H4 (cell line): ENCODE measurements at regions not wholly inside any gene's neighbourhood (a gene's known extent, or its start where the extent isn't known, plus 50 kb on each side); places are given as distances from the start of the nearest gene placed in this dataset.
A peak's percentile ranks its signal among the peaks of the same experiment; 100 is the strongest.
"Not testable (repeated sequence)": the region's sequence is repeated elsewhere in the genome, so short reads cannot be mapped to it uniquely, and the experiment has no call there.

Source experiments
- DNase-seq: peaks from one replicate; pipeline ENCODE4 v3.0.0-alpha.2; 2015; ENCODE audit warnings: low spot score

DNA sequence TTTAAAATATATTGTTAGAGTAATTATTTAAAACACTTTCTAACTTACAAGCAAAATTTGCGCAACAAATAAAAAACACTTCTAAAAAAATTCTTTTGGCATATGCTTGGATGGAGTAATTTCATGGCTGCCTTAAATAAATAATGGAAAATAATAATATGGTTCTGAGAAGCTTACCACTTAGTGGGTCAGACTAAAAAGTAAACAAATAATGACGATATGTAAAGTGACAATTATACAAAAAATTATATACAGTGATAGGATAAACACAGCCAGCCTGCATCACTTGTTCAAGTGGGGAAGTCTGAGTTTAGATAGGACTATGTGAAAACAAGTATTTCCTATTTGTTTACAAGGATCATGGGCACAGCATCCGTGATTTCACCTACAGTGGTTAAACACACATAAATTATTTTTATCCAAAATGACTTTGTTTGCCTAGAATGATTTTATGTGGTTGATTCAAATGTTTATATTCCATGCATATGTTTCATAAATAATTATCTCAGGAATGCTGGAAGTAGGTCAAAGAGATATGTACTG is 141.7 kb upstream of the SEMA3D start:
- DNase-seq, result no peak

DNA sequence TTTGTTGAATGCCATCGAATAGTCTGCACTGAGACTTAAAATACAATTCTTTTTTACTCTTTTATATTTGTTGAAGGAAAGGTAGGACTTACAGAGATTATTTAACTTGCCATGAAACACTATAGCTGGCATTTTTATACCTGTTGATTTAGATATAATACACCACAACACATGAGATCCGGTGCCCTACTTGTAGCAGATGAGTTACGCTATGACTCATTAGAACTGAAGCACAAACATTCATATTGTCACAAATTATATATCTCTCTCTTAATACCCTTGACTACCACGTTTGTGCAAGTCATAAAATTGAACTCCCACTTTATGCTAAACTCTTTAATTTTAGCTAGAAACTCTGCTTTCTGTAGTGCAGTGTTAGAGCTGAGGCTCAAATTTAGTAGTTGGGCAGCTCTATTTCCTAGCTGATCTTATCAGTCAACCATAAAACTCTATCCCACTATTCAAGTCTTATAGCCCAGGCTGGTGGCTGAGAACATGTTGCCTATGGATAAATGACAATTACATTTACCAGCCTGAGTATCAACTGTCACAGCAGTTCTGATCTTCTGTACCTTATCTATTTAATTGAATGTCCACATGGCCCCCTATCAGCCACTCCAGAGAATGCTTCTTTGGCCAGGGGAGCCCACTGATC is 137.4 kb upstream of the SEMA3D start:
- DNase-seq, result no peak

DNA sequence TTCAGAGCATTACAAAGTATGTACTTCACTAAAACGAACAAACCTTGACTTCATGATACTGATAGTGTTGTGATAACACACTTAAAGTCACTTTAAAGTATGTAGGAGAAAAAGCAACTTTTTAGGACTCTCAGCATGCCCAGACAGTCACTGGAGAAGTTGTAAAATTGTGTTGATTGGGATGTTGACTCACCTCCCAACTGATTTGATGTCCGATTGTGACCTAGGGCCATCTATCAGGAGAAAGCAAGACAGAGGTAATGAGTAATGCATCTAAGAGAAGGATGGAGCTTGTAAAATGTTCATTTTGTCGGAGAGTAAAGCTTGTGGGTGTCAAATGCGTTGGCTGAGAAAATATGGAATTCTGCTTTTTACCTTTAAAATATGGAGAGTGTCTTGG is 135.4 kb upstream of the SEMA3D start:
- DNase-seq, result no peak

DNA sequence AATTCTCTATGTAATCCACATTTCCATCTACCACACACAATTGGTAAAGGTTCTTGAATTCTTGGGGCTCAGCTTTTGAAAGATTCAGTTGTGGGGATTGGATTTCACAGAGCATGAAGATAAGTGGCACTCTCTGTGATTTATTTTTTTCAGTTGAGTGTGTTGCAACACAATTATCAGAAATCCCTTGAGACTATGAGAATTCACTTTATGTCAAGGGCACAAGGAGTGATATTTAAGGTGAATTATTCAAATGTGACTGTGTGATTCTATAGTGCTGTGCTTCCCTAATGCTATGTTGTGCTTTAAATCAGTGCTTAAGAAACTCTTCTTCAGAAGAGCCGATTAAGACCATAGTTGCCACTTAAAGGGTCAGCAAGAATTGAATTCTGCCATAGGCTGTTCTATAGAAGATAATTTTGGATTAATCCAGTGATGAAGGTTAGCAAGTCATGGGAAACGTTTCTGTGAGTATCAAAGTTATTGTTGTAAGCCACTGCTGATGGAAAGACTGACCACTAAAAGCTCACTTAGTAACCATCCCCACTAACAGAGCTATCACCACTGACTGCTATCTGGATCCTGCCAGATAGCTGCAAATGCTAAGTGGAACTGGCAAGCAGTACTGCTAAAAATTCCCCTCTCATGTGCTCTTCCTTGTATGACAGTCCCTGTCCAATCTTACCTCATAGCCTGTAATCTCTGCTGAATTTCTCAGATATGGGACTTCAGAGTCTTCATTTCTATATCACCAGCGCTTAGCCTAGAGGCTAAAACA is 134.0 kb upstream of the SEMA3D start:
- no peak for DNase-seq

DNA sequence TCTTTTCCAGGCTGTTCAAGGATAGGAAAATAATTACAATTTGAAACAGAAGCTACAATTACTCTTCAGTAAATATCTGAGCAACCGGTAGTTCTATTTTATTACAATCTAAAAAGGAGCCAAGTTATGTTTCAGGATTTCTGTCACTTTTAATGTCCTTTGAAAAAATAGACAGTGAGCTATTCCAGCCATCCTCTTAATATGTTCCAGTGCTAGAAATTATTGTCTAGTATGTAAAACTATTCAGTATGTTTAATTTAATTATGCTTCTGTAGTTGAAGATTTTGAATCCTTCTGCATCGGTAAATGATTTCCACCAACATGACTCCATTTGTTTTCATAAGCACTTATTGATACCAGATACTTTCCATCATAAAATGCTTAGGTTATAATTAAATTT is 129.6 kb upstream of the SEMA3D start:
- DNase-seq, result no peak

DNA sequence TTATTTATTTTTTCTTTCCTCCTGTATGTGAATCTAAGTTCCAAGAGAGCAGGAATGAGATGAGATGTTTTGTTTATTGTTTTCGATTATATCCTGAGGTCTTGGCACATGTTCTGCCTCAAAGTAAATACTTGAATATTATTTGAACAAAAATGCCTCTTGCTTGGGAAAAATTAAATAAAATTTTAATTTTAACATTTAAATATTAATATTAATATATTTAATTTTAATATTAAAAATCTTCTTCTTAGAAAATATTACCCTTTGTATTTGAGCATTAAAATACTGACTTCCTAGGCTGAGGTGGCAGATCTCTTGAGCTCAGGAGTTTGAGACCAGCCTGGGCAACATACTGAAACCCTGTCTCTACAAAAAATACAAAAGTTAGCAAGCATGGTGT is 123.4 kb upstream of the SEMA3D start:
- no peak for DNase-seq

DNA sequence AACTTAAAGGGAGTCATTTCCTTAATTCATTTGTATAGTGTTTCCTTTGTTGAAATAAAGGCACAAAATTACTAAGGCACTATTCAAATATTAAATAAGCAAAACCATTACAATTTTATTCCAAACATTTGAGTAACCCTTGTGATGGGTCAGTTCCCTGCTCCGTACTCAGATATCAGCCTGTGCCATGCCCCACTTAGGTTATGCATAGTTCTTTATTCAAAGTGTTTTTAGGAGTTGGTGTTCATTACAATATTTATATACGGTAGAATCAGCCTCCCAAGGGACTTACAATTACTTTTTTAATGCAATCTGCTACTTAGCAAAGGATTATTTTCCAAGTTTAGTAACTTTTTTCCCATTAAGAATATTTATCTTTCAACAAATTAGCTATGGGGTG is 119.3 kb upstream of the SEMA3D start:
- DNase-seq, result no peak

DNA sequence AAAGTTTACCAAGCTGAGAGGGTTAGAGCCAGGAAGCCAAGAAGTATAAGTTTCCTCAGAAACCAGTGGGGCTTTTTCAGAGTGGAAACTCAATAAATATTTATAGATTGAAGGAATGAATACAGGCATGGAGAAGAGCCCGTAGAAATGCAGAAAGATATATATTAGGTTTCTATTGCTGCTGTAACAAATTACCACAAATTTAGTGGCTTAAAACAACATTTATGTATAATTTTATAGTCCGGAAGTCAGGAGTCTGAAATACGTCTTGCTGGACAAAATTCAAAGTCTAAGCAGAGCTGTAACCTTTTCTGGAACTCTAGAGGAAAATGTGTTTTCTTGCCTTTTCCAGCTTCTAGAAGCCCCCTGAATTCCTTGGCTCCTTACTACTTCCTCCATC is 107.3 kb upstream of the SEMA3D start:
- DNase-seq, result no peak

DNA sequence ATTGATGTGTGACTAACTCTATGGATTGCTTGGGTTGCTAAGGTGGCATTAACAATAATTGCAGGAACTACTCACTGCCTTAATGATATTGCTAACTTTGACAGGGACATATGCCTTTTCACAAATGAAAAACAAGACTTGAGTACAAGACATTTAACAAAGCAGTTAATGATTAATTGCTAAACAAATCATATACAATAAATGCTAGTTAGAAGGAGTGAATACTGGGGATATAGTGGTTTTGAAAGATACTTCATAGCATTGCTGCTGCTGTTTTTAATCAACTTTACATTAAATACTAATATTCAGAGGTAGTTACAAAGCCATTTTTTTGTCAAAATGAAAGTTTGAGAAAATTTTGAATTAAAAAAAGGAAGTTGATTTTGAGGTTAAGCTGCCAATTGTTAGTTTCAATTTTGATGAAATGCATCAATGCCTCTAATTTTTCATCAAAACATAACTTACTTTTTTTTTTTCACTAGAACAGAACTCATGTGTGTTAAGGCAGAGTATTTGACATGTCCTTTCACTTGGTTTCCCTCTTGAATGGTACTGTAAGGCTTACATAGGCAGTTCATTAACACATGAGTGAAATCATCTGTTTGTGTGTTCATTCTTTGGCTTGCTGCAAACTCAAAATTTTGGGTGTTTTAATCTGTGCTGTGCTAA is 106.2 kb upstream of the SEMA3D start:
- no peak for DNase-seq

DNA sequence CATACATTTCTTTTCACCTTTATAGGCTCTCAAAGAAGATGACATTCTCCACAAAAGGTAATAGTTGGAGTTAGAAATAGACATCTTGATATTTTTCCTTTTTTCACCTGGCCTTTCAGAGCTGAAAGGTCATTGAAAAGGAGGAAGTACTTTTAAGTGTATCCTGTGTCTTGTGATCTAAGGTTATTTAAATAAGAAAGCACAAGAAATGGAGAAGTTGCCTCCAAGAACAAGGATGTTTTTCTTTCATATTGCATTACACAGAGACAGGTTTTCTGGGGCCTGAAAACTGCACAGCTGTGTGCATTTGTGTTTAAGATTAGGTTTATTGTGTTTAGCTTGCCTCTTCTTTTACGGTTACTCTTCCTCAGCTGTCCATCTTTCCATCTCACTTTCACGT is 103.4 kb upstream of the SEMA3D start:
- DNase-seq, result no peak

DNA sequence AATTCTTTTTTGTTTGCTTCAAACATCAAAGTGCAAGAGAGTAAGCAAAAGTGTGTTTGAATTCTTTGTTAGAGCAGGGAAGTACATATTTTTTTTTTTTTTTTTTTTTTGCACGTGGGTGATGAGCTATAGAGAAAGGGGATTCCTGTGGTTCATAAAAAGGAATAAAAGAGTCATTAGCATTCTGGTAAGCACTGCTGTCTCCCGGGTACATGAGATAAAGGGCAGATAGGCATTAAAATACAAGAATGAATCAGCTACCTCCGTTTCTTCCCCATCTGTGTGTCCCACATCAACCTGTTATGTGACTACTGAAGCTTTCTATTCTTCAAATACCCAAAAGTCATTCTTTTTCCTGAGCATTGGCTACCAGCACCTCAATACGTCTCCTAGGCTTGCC is 102.4 kb upstream of the SEMA3D start:
- DNase-seq, result no peak

DNA sequence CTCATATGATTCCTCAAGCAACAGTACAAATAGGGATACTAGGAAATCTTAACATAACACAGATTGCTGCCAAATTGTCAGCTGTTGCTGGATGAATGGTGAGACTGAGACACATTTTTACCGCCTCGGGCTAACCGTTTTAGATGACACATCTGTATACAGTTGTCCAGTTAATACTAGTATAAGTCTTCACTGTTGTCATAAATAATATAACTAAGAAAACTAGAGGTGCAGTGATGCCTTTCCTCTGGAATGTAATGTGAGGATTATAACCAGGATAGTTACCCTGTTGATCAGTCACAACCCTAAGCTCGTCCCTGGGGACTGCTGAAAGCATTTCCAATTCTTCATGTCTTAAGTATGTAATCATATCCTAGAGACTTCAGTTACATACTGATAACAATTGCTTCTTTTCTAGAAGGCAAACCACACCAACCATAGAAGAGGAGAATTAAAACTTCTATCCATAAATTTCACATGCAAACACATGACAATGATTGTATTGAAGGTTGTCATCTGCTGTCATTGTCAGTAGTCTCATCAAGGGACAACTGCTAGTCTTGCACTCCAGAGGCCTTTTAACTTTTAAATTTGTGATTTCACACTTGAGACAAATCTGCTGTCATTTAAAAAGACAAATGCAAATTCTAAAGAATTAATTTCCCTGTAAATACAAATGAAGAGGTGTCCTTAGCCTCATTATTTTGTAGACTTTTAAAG is 100.4 kb upstream of the SEMA3D start:
- no peak for DNase-seq

DNA sequence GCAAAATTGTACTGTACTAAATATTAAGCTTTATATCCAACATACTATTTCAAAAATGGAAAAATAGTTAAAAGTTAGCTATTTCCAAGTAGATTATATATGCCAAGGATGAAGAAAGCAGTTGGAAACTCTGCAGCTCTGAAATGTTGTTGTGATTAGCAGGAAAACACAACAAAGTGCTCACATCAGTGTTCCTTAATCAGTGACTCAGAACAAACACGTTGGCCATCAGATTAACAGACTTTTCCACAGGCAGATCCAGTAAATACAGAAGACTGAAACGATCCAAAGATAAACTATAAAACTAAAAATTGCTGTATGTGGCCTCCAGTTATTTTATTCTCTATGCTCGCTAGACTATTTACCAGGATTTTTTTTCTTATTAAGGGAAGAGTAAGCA is 99.6 kb upstream of the SEMA3D start:
- DNase-seq, result no peak

DNA sequence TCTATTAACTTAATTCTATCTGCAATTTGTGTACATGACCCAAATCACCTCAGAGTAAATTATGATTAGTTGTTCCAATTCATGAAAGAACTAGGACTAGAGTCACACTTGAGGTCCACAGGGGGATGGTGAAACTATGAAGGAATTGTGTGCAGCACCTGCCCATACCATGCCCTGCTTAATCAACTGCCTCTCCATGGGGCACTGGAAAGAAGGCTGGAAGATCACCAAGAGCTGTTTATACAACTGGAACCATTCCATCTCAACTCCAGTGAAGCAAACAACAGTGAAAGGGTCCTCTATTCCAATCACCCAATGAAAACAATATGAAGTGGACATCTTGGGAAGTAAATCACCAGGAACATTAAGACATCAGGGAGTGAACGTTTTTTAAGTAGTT is 98.7 kb upstream of the SEMA3D start:
- DNase-seq, result no peak

DNA sequence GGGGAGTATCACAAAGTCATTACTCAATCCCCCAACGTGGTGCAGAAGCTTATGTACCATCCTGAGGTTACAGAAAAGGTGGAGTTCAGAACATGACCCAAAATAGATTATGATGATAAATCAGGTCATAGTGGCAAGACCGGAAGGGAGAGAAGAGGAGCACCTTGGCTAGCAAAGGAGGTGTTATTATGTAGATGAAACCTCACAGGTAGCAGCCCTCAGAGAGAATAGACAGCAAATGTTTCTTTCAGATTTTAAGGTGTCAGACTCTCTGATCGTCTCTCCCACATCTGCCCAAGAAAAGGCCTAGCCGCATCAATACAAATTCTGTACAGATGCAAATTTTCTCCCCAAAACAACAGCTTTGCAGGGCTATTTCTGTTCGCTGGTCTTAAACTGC is 88.3 kb upstream of the SEMA3D start:
- no peak for DNase-seq

DNA sequence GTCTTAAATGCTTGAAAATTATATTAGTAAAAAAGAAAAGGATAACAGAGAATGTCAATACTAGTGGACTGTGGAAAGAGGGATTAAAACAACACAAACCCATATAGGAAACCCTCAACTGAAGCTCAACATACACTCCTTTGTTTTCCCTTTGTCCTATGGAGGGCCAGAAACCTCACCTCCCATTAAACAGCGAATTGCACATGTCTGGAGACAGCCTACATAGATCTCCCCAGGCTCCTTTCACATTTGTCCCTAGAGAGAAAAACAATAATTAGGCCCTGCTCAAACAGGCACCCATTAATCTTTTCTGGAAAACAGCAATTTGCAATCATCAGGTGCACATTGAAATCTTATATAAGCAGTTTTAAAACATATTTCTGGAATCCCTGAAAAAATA is 87.6 kb upstream of the SEMA3D start:
- no peak for DNase-seq

DNA sequence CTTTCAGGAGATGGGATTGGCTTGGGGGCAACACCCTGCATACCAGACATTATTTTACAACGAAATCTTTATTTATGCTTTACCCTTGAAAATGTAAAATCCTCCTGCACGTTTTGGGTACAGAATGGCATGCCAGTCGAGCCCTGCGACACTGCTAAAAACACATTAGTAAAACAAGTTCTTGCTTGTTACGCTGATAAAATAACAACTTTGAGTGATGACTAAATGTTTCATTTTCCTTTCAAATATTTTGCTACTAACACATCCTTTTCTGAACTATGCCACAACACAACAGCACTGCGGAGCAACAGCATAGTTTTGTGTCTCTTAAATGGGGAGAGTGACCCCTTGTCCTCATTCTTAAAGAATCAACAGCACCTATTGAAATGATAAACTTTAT is 76.0 kb upstream of the SEMA3D start:
- no peak for DNase-seq

DNA sequence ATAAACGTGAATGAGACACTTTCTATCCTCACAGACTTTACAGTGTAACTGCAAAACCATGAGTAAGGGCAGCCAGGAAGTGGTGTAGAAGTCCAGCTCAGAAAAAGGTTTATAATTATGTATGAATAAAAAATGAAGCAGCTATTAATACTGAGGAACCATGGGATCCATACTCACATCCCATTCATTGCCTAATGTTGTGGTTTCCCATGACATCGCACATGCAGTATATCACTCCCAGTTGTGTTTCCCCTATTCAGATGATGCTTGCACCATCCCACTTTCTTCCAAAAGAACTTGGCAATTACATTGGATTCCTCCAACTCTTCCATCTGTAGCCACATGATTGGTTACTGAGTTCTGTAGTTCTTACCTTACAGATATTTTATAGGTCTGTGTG is 74.5 kb upstream of the SEMA3D start:
- DNase-seq, result no peak

DNA sequence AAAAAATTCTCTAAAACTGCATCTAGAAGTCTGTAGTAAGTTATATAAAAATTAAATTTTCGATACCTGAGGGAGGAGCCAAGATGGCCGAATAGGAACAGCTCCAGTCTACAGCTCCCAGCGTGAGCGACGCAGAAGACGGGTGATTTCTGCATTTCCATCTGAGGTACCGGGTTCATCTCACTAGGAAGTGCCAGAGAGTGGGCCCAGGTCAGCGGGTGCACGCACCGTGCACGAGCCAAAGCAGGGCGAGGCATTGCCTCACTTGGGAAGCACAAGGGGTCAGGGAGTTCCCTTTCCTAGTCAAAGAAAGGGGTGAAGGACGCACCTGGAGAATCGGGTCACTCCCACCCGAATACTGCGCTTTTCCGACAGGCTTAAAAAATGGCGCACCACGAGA is 62.9 kb upstream of the SEMA3D start:
- not testable (repeated sequence) for DNase-seq

DNA sequence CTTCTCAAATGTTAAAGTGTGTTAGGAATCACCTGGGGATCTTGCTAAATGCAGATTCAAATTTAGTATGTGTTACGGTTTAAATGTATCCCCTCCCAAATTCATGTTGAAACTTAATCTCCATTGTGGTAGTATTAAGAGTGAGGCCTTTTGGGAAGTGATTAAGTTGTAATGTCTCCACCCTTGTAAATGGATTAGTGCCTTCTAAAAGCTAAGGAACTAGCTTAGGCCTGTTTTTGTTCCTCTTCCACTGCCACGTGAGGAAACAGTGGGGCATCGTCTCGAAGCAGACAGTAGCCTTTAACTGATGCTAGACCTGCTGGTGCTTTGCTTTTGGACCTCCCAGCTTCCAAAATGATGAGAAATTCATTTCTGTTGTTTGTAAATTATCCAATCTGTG is 52.3 kb upstream of the SEMA3D start:
- no peak for DNase-seq

DNA sequence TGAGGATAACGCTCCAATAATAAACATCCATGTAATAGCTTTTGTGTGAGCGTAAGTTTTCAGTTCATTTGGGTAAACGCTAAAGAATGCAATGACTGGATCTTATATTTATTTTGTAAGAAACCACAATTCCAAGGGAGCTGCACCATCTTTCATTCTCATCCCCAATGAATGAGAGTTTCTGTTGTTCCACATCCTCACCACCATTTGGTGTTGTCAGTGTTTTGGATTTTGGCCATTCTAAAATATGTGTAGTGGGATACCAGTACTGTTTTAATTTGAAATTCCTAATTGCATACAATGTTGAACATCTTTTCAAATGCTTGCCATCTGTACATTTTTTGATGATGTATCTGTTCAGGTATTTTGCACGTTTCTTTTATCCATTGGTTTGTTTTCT is 50.9 kb upstream of the SEMA3D start:
- DNase-seq, result peak; percentile 49
